ENCODE measurements at regions not wholly inside any gene's neighbourhood (a gene's known extent, or its start where the extent isn't known, plus 50 kb on each side); places are given as distances from the start of the nearest gene placed in this dataset.

- intact Hi-C loops (cut with micrococcal nuclease): no loop called here
- H3K27ac Mint-ChIP-seq: no peak overlapping the region
- H3K27me3 Mint-ChIP-seq: no peaks in the 10 kb centered on the region
- ChIA-PET POLR2A (no interaction called here), CTCF (no interaction called here)
- no peak for TF ChIP-seq CTCF (IDR thresholded peaks at IDR 0.05)
- DNase-seq (no peak), ATAC-seq (ENCODE audit: low read depth) (no peak)
- peaks cover 6% of the 10 kb centered on the region for H3K9me3 Mint-ChIP-seq
- peaks cover 21% of the 10 kb centered on the region for H3K4me1 Mint-ChIP-seq
- no peaks in the 10 kb centered on the region for H3K36me3 Mint-ChIP-seq (ENCODE audit: low read depth)
- no peak overlapping the region for H3K4me3 Mint-ChIP-seq
Observed at GRCh38 chr4:146088690-146089089, 86.8 kb upstream of the LSM6 start.

GRCh38 chr4:146087856-146088255, 87.7 kb upstream of the LSM6 start:
- intact Hi-C loops (cut with micrococcal nuclease): no loop called here
- peaks cover 21% of the 10 kb centered on the region for H3K4me1 Mint-ChIP-seq
- ATAC-seq (ENCODE audit: low read depth) (no peak), DNase-seq (no peak)
- no peak for TF ChIP-seq CTCF (IDR thresholded peaks at IDR 0.05)
- H3K27ac Mint-ChIP-seq: no peak overlapping the region
- no peaks in the 10 kb centered on the region for H3K27me3 Mint-ChIP-seq
- H3K4me3 Mint-ChIP-seq: no peak overlapping the region
- ChIA-PET POLR2A (no interaction called here), CTCF (interaction anchor here (1.0 kb wide), 1 partner anchor 8 kb away, joined by 4 read pairs; no protein-coding TSS in a partner anchor)
- no peaks in the 10 kb centered on the region for H3K36me3 Mint-ChIP-seq (ENCODE audit: low read depth)
- H3K9me3 Mint-ChIP-seq: peaks cover 6% of the 10 kb centered on the region

- Mint-ChIP-seq H3K36me3 (ENCODE audit: low read depth) (no peaks in the 10 kb centered on the region), H3K27ac (no peak overlapping the region), H3K4me1 (peaks cover 2% of the 10 kb centered on the region), H3K4me3 (no peak overlapping the region), H3K27me3 (peaks cover 4% of the 10 kb centered on the region), H3K9me3 (no peaks in the 10 kb centered on the region)
- CTCF ChIA-PET: interaction anchor here (1.3 kb wide), 1 partner anchor 19 kb away, joined by 4 read pairs; no protein-coding TSS in a partner anchor
- ATAC-seq (ENCODE audit: low read depth): no peak
- TF ChIP-seq CTCF (IDR thresholded peaks at IDR 0.05): no peak
- POLR2A ChIA-PET: no interaction called here
- intact Hi-C loops (cut with micrococcal nuclease): loop anchor here (2.0 kb wide), 1 partner anchor 15 kb away; no protein-coding TSS in a partner anchor
- DNase-seq: no peak
Observed at GRCh38 chr4:146076081-146076480, 99.4 kb upstream of the LSM6 start.

- H3K27me3 Mint-ChIP-seq: peaks cover 4% of the 10 kb centered on the region
- H3K4me1 Mint-ChIP-seq: no peaks in the 10 kb centered on the region
- no peak for DNase-seq
- H3K36me3 Mint-ChIP-seq (ENCODE audit: low read depth): no peaks in the 10 kb centered on the region
- intact Hi-C loops (cut with micrococcal nuclease): loop anchor here (2.0 kb wide), 1 partner anchor 17 kb away; no protein-coding TSS in a partner anchor
- CTCF ChIA-PET: no interaction called here
- no peaks in the 10 kb centered on the region for H3K9me3 Mint-ChIP-seq
- H3K27ac Mint-ChIP-seq: no peak overlapping the region
- no peak overlapping the region for H3K4me3 Mint-ChIP-seq
- POLR2A ChIA-PET: interaction anchor here (0.8 kb wide), 1 partner anchor 14 kb away, joined by 4 read pairs; no protein-coding TSS in a partner anchor
- ATAC-seq (ENCODE audit: low read depth): peak; percentile 37
- no peak for TF ChIP-seq CTCF (IDR thresholded peaks at IDR 0.05)
Observed at GRCh38 chr4:146073517-146073916, 102.0 kb upstream of the LSM6 start.

- CTCF ChIA-PET: no interaction called here
- intact Hi-C loops (cut with micrococcal nuclease): loop anchor here (2.0 kb wide), 1 partner anchor 18 kb away; no protein-coding TSS in a partner anchor
- H3K27me3 Mint-ChIP-seq: peaks cover 4% of the 10 kb centered on the region
- no peak overlapping the region for H3K4me3 Mint-ChIP-seq
- H3K27ac Mint-ChIP-seq: no peak overlapping the region
- TF ChIP-seq CTCF (IDR thresholded peaks at IDR 0.05): no peak
- ATAC-seq (ENCODE audit: low read depth) (no peak), DNase-seq (no peak)
- POLR2A ChIA-PET: interaction anchor here (0.6 kb wide), 1 partner anchor 135 kb away, joined by 6 read pairs; no protein-coding TSS in a partner anchor
- H3K36me3 Mint-ChIP-seq (ENCODE audit: low read depth): no peaks in the 10 kb centered on the region
- H3K4me1 Mint-ChIP-seq: no peaks in the 10 kb centered on the region
- H3K9me3 Mint-ChIP-seq: no peaks in the 10 kb centered on the region
Observed at GRCh38 chr4:146072376-146072775, 103.1 kb upstream of the LSM6 start.

Data from activated B cell treated with CpG ODN at 0.5 μM for 24 hours (primary cell).